BJ (cell line): ENCODE measurements at regions not wholly inside any gene's neighbourhood (a gene's known extent, or its start where the extent isn't known, plus 50 kb on each side); places are given as distances from the start of the nearest gene placed in this dataset.
A peak's percentile ranks its signal among the peaks of the same experiment; 100 is the strongest.

Experiments used
- CTCF ChIA-PET: fragments of 350-600 bp; formaldehyde crosslinking; extraction: SDS; loops from one replicate; lab custom pipeline; 2021; ENCODE audit warnings: antibody characterized with exemption, inconsistent platforms; lab: Yijun Ruan, JAX
- POLR2A ChIA-PET: fragments of 300-600 bp; sonication (Branson Sonifier 250); formaldehyde crosslinking; extraction: SDS; loops from one replicate; lab custom pipeline; 2021; ENCODE audit warnings: antibody characterized with exemption; lab: Charles Lee
- DNase-seq: peaks from one replicate; pipeline ENCODE4 v3.0.0-alpha.2; 2011; ENCODE audit warnings: low read depth
- H3K27me3 ChIP-seq: 2 replicates; pipeline ENCODE4 v1.6.0; 2011; ENCODE audit warnings: low read length; ENCODE audit not compliant: control insufficient read depth, insufficient read depth
- H3K36me3 ChIP-seq: 2 replicates; pipeline ENCODE4 v1.5.1; 2011; ENCODE audit warnings: low read length; ENCODE audit not compliant: control insufficient read depth, insufficient read depth
- H3K4me3 ChIP-seq: 2 replicates; pipeline ENCODE4 v1.5.1; 2011; ENCODE audit warnings: low read depth, mild to moderate bottlenecking, control low read depth, low read length
- TF ChIP-seq, protein P1 (sequence below): IDR thresholded peaks from 2 replicates; pipeline ENCODE4 v1.5.1; 2011; ENCODE audit warnings: low read depth, mild to moderate bottlenecking, control low read depth, inconsistent platforms, low read length, moderate library complexity; ENCODE audit not compliant: insufficient read depth

GRCh38 chr5:137563646-137564397 is 64.7 kb upstream of the SPOCK1 start:
- ChIA-PET CTCF (interaction anchor here (0.8 kb wide), 1 partner anchor 219 kb away, joined by 3 read pairs; no protein-coding TSS in a partner anchor), POLR2A (interaction anchor here (0.6 kb wide), 1 partner anchor 188 kb away, joined by 3 read pairs; no protein-coding TSS in a partner anchor)
- H3K4me3 ChIP-seq: no peak overlapping the region
- no peaks in the 10 kb centered on the region for H3K36me3 ChIP-seq
- DNase-seq: peak; percentile 96
- TF ChIP-seq, protein P1, sequence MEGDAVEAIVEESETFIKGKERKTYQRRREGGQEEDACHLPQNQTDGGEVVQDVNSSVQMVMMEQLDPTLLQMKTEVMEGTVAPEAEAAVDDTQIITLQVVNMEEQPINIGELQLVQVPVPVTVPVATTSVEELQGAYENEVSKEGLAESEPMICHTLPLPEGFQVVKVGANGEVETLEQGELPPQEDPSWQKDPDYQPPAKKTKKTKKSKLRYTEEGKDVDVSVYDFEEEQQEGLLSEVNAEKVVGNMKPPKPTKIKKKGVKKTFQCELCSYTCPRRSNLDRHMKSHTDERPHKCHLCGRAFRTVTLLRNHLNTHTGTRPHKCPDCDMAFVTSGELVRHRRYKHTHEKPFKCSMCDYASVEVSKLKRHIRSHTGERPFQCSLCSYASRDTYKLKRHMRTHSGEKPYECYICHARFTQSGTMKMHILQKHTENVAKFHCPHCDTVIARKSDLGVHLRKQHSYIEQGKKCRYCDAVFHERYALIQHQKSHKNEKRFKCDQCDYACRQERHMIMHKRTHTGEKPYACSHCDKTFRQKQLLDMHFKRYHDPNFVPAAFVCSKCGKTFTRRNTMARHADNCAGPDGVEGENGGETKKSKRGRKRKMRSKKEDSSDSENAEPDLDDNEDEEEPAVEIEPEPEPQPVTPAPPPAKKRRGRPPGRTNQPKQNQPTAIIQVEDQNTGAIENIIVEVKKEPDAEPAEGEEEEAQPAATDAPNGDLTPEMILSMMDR: no peak
- H3K27me3 ChIP-seq: no peaks in the 10 kb centered on the region

- TF ChIP-seq, protein P1: no peak
- no peak for DNase-seq
- H3K36me3 ChIP-seq: no peaks in the 10 kb centered on the region
- no peaks in the 10 kb centered on the region for H3K27me3 ChIP-seq
- no peak overlapping the region for H3K4me3 ChIP-seq
- ChIA-PET POLR2A (interaction anchor here (0.6 kb wide), 1 partner anchor 188 kb away, joined by 3 read pairs; no protein-coding TSS in a partner anchor), CTCF (interaction anchor here (0.8 kb wide), 1 partner anchor 218 kb away, joined by 3 read pairs; no protein-coding TSS in a partner anchor)
Observed at GRCh38 chr5:137563301-137563645, 64.1 kb upstream of the SPOCK1 start.

DNA sequence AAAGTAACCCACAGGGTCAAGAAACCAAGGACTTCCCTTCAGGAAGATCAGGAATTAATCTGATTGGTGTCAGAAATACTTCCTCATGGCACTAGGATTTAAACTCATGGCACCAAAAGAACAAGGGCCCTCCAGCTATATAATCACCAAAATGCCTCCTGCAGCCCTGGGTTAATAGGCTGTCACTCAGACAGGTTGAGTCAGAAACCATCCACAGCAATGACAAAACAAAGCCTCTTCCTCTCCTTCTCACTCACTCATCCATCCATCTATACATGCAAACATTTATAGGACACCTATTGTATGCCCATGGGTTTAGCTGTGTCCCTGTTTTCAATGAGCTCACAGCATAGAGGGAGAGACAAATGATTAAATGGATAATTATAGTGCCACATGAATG is 62.5 kb upstream of the SPOCK1 start:
- DNase-seq: no peak
- POLR2A ChIA-PET: no interaction called here
- CTCF ChIA-PET: interaction anchor here (0.7 to 1.9 kb wide), 3 partner anchors 10 to 68 kb away, joined by 3 to 7 read pairs (median 3); partner anchors contain the start of gene SPOCK1
- Histone ChIP-seq H3K27me3 (no peaks in the 10 kb centered on the region), H3K36me3 (no peaks in the 10 kb centered on the region), H3K4me3 (no peak overlapping the region)
- TF ChIP-seq, protein P1: no peak

- POLR2A ChIA-PET: no interaction called here
- TF ChIP-seq, protein P1: no peak
- no peaks in the 10 kb centered on the region for H3K27me3 ChIP-seq
Observed at GRCh38 chr5:137560420-137560819, 61.3 kb upstream of the SPOCK1 start.

More at GRCh38 chr5:137560420-137560819, 61.3 kb upstream of the SPOCK1 start:
- CTCF ChIA-PET: interaction anchor here (0.6 kb wide), 1 partner anchor 208 kb away, joined by 3 read pairs; no protein-coding TSS in a partner anchor
- Histone ChIP-seq H3K4me3 (no peak overlapping the region), H3K36me3 (no peaks in the 10 kb centered on the region)
- DNase-seq: no peak
